Neuronal stem cell (in vitro differentiated cells): ENCODE measurements at regions not wholly inside any gene's neighbourhood (a gene's known extent, or its start where the extent isn't known, plus 50 kb on each side); places are given as distances from the start of the nearest gene placed in this dataset.

Experiments used
- DNase-seq: peaks from one replicate; pipeline ENCODE4 v3.0.0-alpha.2; 2013; ENCODE audit warnings: low spot score
- H2AFZ ChIP-seq: one replicate; pipeline ENCODE4 v1.6.1; 2013; ENCODE audit warnings: mild to moderate bottlenecking, low read length, inconsistent platforms
- H2AK5ac ChIP-seq: 2 replicates; pipeline ENCODE4 v1.6.1; 2013; ENCODE audit warnings: low read depth, mild to moderate bottlenecking, inconsistent platforms, low read length, moderate library complexity, mixed read lengths
- H2BK120ac ChIP-seq: 2 replicates; pipeline ENCODE4 v1.6.1; 2013; ENCODE audit warnings: low read depth, mild to moderate bottlenecking, inconsistent platforms, low read length, moderate library complexity, mixed read lengths
- H2BK12ac ChIP-seq: one replicate; pipeline ENCODE4 v1.6.1; 2013; ENCODE audit warnings: low read length, inconsistent platforms
- H2BK15ac ChIP-seq: 2 replicates; pipeline ENCODE4 v1.6.1; 2013; ENCODE audit warnings: mild to moderate bottlenecking, low read length, inconsistent platforms, mixed read lengths
- H2BK5ac ChIP-seq: one replicate; pipeline ENCODE4 v1.6.1; 2013; ENCODE audit warnings: inconsistent platforms, mild to moderate bottlenecking, low read length, moderate library complexity
- H3K14ac ChIP-seq: one replicate; pipeline ENCODE4 v1.6.1; 2013; ENCODE audit warnings: low read length, inconsistent platforms
- H3K18ac ChIP-seq: 2 replicates; pipeline ENCODE4 v1.6.1; 2013; ENCODE audit warnings: low read length, inconsistent platforms
- H3K23ac ChIP-seq: 2 replicates; pipeline ENCODE4 v1.6.1; 2013; ENCODE audit warnings: low read depth, mild to moderate bottlenecking, mixed read lengths, low read length, inconsistent platforms; ENCODE audit not compliant: poor library complexity
- H3K27ac ChIP-seq: replicated peaks from 3 replicates; pipeline ENCODE4 v1.5.1; 2013; ENCODE audit warnings: low read length, inconsistent platforms
- H3K27me3 ChIP-seq, 3 experiments: 2 replicates each; pipeline ENCODE4 v1.6.1; 2013; ENCODE audit warnings: low read length in 3 of 3, mild to moderate bottlenecking in 2 of 3, inconsistent platforms in 1 of 3, low read depth in 1 of 3, mixed read lengths in 1 of 3, moderate library complexity in 1 of 3; ENCODE audit not compliant: control insufficient read depth in 3 of 3, insufficient read depth in 3 of 3
- H3K36me3 ChIP-seq, 2 donors: replicated peaks in 1 of 2; 2 replicates each; pipeline ENCODE4 v1.6.1; 2013; ENCODE audit warnings: low read length in 2 of 2; ENCODE audit not compliant: control insufficient read depth in 2 of 2, insufficient read depth in 2 of 2
- H3K4ac ChIP-seq: 2 replicates; pipeline ENCODE4 v1.6.1; 2013; ENCODE audit warnings: inconsistent platforms, mild to moderate bottlenecking, low read length, moderate library complexity
- H3K4me1 ChIP-seq, 2 donors: 1 replicate in 1 of 2; 2 replicates in 1 of 2; pipeline ENCODE4 v1.6.1; 2013; ENCODE audit warnings: low read length in 2 of 2, low read depth in 1 of 2; ENCODE audit not compliant: control insufficient read depth in 2 of 2, insufficient read depth in 1 of 2
- H3K4me2 ChIP-seq: one replicate; pipeline ENCODE4 v1.6.1; 2013; ENCODE audit warnings: mild to moderate bottlenecking, low read length, inconsistent platforms; ENCODE audit not compliant: insufficient read depth, poor library complexity, severe bottlenecking
- H3K4me3 ChIP-seq, 2 donors: 2 replicates each; pipeline ENCODE4 v1.5.1; 2013; ENCODE audit warnings: low read length in 2 of 2, mild to moderate bottlenecking in 2 of 2, inconsistent platforms in 1 of 2, moderate library complexity in 1 of 2
- H3K79me1 ChIP-seq: one replicate; pipeline ENCODE4 v1.6.1; 2013; ENCODE audit warnings: low read depth, mild to moderate bottlenecking, inconsistent platforms, low read length, moderate library complexity
- H3K9ac ChIP-seq: one replicate; pipeline ENCODE4 v1.6.1; 2013; ENCODE audit warnings: mild to moderate bottlenecking, low read depth, low read length, inconsistent platforms; ENCODE audit not compliant: poor library complexity
- H3K9me3 ChIP-seq, 2 donors: replicated peaks in 1 of 2; 2 replicates each; pipeline versions ENCODE3 to v1.6.1; 2013; ENCODE audit warnings: low read length in 2 of 2, mild to moderate bottlenecking in 2 of 2, inconsistent platforms in 1 of 2, low read depth in 1 of 2, mixed read lengths in 1 of 2, moderate library complexity in 1 of 2; ENCODE audit not compliant: control insufficient read depth in 2 of 2, insufficient read depth in 1 of 2
- H4K8ac ChIP-seq: one replicate; pipeline ENCODE4 v1.6.1; 2013; ENCODE audit warnings: low read depth, mild to moderate bottlenecking, inconsistent platforms, low read length, moderate library complexity
- H4K91ac ChIP-seq: one replicate; pipeline ENCODE4 v1.6.1; 2013; ENCODE audit warnings: low read length, low read depth, mild to moderate bottlenecking, inconsistent platforms; ENCODE audit not compliant: poor library complexity
- WGBS, 2 donors: extraction: QIAGEN DNeasy Blood & Tissue Kit; methylation state at CpG; one replicate each; pipeline ENCODE4 v1.1.7; 2013; ENCODE audit warnings: missing lambda C conversion rate in 2 of 2, mixed read lengths in 1 of 2; ENCODE audit not compliant: insufficient read length in 2 of 2, insufficient replicate concordance in 1 of 2; ENCODE audit errors: extremely low coverage in 2 of 2; 5-methylcytosine and 5-hydroxymethylcytosine counted together

DNA sequence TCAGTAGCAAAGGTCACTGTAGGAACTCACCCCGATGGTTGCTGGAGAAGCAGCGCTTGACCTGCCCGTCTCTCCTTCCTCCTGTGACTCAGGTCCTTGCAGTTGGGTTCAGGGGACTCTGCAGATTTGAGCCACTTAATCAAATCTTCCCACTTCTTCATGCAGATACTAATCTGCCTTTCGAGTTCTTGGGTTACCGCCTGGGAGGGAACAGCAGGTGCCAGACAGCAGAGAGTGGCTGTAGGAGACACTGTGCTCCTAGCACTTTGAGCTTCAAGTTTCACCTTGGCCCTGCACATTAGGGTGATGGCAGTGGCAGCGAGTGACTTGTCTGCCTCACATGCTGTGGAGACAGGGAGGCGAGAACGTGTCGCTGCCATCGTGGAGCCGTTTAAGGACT lies 478.3 kb downstream of the PSAT1 start:
- peak overlapping the region; percentile 54 for H3K18ac ChIP-seq
- H3K79me1 ChIP-seq, result no peaks in the 10 kb centered on the region
- WGBS, 2 donors, result no CpG with 5 or more reads among the region's 11 CpGs
- H2BK120ac ChIP-seq, result no peak overlapping the region
- H3K4me3 ChIP-seq, result no peak overlapping the region
- H3K36me3 ChIP-seq, result no peaks in the 10 kb centered on the region
- H3K4ac ChIP-seq, result no peak overlapping the region
- H3K14ac ChIP-seq, result no peak overlapping the region
- H3K27me3 ChIP-seq, result no peaks in the 10 kb centered on the region
- H3K9ac ChIP-seq, result no peak overlapping the region
- no peak overlapping the region for H2BK5ac ChIP-seq
- H2AFZ ChIP-seq, result no peak overlapping the region
- no peak overlapping the region for H3K4me2 ChIP-seq
- H2BK12ac ChIP-seq, result peak overlapping the region; percentile 26
- no peak overlapping the region for H4K91ac ChIP-seq
- DNase-seq, result no peak
- no peak overlapping the region for H4K8ac ChIP-seq
- H2AK5ac ChIP-seq, result no peak overlapping the region
- H3K23ac ChIP-seq, result no peak overlapping the region
- no peak overlapping the region for H3K27ac ChIP-seq
- H2BK15ac ChIP-seq, result no peak overlapping the region
- no peaks in the 10 kb centered on the region for H3K9me3 ChIP-seq
- peaks cover 9 to 17% of the 10 kb centered on the region in 2 donors for H3K4me1 ChIP-seq

DNA sequence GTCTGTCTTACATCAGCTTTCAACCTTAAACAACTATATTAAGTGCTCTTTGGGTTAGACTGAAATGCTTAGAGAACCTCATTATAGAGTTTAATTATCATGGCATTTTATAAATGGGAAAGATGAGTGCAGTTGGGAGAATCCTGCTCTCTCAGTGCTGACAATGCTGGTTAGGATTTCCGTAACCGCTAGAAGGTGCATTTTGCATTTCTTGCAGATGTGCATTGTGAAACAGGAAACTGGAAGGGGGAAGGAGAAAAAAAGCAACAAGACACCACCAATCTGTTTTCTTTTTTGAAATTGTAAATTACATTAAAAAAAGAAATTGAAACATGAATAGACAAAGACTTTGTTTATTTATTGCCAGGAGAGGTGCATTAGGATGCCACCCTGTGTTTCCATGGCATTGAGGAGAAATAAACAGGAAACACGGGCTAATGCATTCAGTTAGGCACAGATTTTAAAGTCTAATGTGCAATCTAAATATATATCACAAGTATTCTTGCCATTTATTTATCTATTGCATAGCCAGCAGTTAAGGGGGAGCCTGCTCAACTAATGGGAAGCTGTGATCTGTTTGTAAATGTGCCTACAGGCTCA lies 478.9 kb downstream of the PSAT1 start:
- H2AFZ ChIP-seq, result no peak overlapping the region
- H3K9me3 ChIP-seq, result no peaks in the 10 kb centered on the region
- no peak overlapping the region for H3K18ac ChIP-seq
- no peak overlapping the region for H3K9ac ChIP-seq
- no peaks in the 10 kb centered on the region for H3K79me1 ChIP-seq
- no peak overlapping the region for H3K27ac ChIP-seq
- H3K4me3 ChIP-seq, result no peak overlapping the region
- no peak overlapping the region for H3K14ac ChIP-seq
- no peak overlapping the region for H2BK15ac ChIP-seq
- no peak overlapping the region for H4K91ac ChIP-seq
- H2BK5ac ChIP-seq, result no peak overlapping the region
- no peak overlapping the region for H3K4me2 ChIP-seq
- H4K8ac ChIP-seq, result no peak overlapping the region
- DNase-seq, result no peak
- H3K27me3 ChIP-seq, result no peaks in the 10 kb centered on the region
- no peaks in the 10 kb centered on the region for H3K36me3 ChIP-seq
- WGBS, 2 donors, result no CpG with 5 or more reads among the region's 3 CpGs
- peaks cover 9 to 18% of the 10 kb centered on the region in 2 donors for H3K4me1 ChIP-seq
- no peak overlapping the region for H2BK12ac ChIP-seq
- no peak overlapping the region for H2AK5ac ChIP-seq
- no peak overlapping the region for H3K4ac ChIP-seq
- H3K23ac ChIP-seq, result no peak overlapping the region
- no peak overlapping the region for H2BK120ac ChIP-seq

DNA sequence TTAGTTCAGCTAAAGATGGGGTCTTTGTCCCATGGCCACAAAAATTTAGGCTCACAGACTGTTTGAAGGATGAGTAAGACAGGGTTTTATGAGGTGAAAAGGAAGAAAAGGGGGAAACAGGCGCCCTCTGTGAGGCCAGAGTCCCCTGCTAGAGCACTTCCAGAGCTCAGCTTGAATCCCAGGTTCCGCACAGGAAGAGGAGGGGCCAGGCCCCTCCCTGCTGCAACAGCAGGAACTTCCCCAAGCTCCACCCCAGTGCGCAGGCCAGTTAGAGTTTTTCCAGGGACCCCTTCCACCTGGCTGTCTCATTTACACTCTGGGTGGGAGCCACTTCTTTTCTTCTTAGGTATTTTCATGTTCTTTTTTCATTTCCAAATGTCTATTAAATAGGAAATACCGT lies 480.8 kb downstream of the PSAT1 start:
- Histone ChIP-seq H3K4me2 (no peak overlapping the region), H3K79me1 (no peaks in the 10 kb centered on the region), H2BK5ac (no peak overlapping the region), H3K36me3 (no peaks in the 10 kb centered on the region), H2BK15ac (no peak overlapping the region), H3K4ac (no peak overlapping the region), H2AK5ac (no peak overlapping the region), H4K8ac (no peak overlapping the region), H3K9ac (no peak overlapping the region), H3K23ac (no peak overlapping the region), H2AFZ (peak overlapping the region; percentile 57), H3K14ac (no peak overlapping the region), H2BK120ac (no peak overlapping the region), H3K4me1 (peaks cover 9 to 20% of the 10 kb centered on the region in 2 donors), H3K18ac (peak overlapping the region; percentile 76), H4K91ac (no peak overlapping the region), H3K27ac (peak overlapping the region; percentile 40), H3K9me3 (no peaks in the 10 kb centered on the region), H2BK12ac (no peak overlapping the region), H3K4me3 (no peak overlapping the region), H3K27me3 (no peaks in the 10 kb centered on the region)
- no CpG with 5 or more reads among the region's 4 CpGs for whole genome bisulfite sequencing, 2 donors
- no peak for DNase-seq

DNA sequence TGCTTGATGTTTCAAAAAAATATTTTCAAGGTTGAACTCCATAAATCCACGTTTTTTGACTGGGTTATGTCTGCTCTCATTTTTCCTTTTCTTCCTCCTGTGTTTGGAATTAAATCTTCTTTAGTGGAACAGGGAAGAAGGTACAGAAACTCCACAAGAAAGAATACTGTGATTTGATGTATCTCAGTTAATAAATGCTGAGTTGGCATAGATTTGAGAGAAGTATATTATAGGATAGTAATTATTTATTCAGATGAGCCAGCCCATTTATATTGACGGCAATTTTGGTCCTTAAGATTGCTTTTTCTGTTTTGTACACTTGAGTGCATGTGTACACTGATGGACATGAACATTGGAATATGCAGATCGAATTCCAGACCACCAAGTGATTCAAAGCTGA lies 481.4 kb downstream of the PSAT1 start:
- Histone ChIP-seq H3K9me3 (no peaks in the 10 kb centered on the region), H3K18ac (no peak overlapping the region), H2AFZ (peak overlapping the region; percentile 57), H2BK12ac (no peak overlapping the region), H3K4ac (no peak overlapping the region), H2AK5ac (no peak overlapping the region), H3K79me1 (no peaks in the 10 kb centered on the region), H3K4me3 (no peak overlapping the region), H4K8ac (no peak overlapping the region), H3K27ac (peak overlapping the region; percentile 40), H4K91ac (no peak overlapping the region), H2BK5ac (no peak overlapping the region), H2BK120ac (no peak overlapping the region), H3K27me3 (no peaks in the 10 kb centered on the region), H3K14ac (no peak overlapping the region), H2BK15ac (no peak overlapping the region), H3K9ac (no peak overlapping the region), H3K4me2 (no peak overlapping the region), H3K36me3 (no peaks in the 10 kb centered on the region), H3K4me1 (peaks cover 9 to 20% of the 10 kb centered on the region in 2 donors), H3K23ac (no peak overlapping the region)
- no peak for DNase-seq
- no CpG with 5 or more reads among the region's 3 CpGs for WGBS, 2 donors
